ENCODE measurements at regions not wholly inside any gene's neighbourhood (a gene's known extent, or its start where the extent isn't known, plus 50 kb on each side); places are given as distances from the start of the nearest gene placed in this dataset.

DNA sequence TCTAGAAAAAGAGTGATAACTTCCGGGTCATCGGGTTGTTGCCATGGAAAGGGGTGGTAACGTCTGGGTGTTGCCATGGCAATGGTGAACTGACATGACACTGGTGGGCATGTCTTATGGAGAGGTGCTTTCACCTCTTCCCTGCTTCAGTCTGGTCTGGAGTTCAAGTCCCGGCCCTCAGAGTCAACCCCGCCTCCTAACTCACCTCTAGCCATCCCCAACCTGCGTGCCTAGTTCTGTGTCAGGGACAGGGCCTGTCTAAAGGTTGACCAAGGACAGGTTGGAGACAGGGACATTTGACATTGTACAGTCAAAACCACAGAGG is 96.0 kb downstream of the LSM3 start:
- H3K27me3 ChIP-seq = no peaks in the 10 kb centered on the region
- peak in 1 of 5 donors; percentile 21 for DNase-seq
- no peaks in the 10 kb centered on the region for H3K4me1 ChIP-seq (ENCODE audit: insufficient read depth)
- H3K27ac ChIP-seq = no peak overlapping the region
- TF ChIP-seq POLR2A (IDR thresholded peaks at IDR 0.05) = no peak
- TF ChIP-seq EP300 (IDR thresholded peaks at IDR 0.05) = no peak
- TF ChIP-seq, protein P1, sequence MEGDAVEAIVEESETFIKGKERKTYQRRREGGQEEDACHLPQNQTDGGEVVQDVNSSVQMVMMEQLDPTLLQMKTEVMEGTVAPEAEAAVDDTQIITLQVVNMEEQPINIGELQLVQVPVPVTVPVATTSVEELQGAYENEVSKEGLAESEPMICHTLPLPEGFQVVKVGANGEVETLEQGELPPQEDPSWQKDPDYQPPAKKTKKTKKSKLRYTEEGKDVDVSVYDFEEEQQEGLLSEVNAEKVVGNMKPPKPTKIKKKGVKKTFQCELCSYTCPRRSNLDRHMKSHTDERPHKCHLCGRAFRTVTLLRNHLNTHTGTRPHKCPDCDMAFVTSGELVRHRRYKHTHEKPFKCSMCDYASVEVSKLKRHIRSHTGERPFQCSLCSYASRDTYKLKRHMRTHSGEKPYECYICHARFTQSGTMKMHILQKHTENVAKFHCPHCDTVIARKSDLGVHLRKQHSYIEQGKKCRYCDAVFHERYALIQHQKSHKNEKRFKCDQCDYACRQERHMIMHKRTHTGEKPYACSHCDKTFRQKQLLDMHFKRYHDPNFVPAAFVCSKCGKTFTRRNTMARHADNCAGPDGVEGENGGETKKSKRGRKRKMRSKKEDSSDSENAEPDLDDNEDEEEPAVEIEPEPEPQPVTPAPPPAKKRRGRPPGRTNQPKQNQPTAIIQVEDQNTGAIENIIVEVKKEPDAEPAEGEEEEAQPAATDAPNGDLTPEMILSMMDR (IDR thresholded peaks at IDR 0.05) = no peak
- no peaks in the 10 kb centered on the region for H3K9me3 ChIP-seq
- 84 to 89% (median 88%) methylated on average over 6 of the region's 6 CpGs for WGBS, 3 donors
- H3K36me3 ChIP-seq = no peaks in the 10 kb centered on the region
- H3K4me3 ChIP-seq = no peak overlapping the region
- intact Hi-C loops (cut with DNase I) = no loop called here

DNA sequence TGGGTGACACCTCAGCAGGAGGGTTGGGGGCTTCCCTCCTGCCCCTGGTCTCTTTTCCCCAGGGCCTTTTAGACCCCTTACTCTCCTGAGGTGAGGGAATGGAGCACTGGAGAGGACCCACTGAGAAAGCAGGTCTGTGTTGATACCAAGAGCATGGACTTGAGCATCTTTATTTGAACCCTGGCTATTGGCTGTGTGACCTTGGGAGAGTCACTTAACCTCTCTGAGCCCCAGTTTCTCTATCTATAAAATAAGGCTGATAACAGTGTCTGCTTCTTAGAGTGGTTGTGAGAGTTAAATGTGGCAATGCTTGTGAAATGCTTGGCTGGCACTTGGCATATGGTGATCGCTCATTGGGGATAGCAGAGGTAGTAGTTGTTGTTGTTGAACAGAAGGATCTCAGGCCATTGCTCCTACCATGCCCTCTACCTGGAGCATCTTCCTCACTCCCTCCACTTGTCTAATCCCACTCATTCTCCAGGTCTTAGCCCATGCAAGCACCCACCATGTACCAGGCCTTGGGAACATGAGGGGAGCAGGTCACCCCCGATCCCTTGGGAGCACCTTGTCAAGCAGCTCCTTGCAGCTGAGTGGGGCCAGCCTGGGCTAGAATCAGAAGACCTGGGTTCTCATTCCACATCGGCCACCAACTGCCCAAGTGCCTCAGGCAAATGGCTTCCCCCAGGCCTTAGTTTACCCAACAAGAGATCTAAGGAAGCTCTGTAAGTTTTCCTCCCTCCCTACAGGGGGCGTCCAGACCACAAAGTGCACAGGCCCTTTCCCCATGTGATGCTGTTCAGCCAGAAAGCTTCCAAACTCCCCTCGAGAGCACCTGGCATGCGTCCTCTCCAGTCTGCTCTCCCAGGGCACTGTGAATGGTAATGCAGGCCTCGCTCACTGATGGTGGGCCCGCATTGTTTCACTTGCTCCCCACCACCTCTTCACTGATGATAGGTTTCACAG is 96.7 kb downstream of the LSM3 start:
- no peaks in the 10 kb centered on the region for H3K9me3 ChIP-seq
- 91 to 92% (median 91%) methylated on average over 8 of the region's 8 CpGs for WGBS, 3 donors
- H3K4me3 ChIP-seq = no peak overlapping the region
- no peaks in the 10 kb centered on the region for H3K4me1 ChIP-seq (ENCODE audit: insufficient read depth)
- intact Hi-C loops (cut with DNase I) = no loop called here
- TF ChIP-seq, protein P1 (IDR thresholded peaks at IDR 0.05) = no peak
- TF ChIP-seq EP300 (IDR thresholded peaks at IDR 0.05) = no peak
- TF ChIP-seq POLR2A (IDR thresholded peaks at IDR 0.05) = no peak
- DNase-seq = peak in 1 of 5 donors; percentile 29
- no peaks in the 10 kb centered on the region for H3K27me3 ChIP-seq
- H3K36me3 ChIP-seq = no peaks in the 10 kb centered on the region
- no peak overlapping the region for H3K27ac ChIP-seq

DNA sequence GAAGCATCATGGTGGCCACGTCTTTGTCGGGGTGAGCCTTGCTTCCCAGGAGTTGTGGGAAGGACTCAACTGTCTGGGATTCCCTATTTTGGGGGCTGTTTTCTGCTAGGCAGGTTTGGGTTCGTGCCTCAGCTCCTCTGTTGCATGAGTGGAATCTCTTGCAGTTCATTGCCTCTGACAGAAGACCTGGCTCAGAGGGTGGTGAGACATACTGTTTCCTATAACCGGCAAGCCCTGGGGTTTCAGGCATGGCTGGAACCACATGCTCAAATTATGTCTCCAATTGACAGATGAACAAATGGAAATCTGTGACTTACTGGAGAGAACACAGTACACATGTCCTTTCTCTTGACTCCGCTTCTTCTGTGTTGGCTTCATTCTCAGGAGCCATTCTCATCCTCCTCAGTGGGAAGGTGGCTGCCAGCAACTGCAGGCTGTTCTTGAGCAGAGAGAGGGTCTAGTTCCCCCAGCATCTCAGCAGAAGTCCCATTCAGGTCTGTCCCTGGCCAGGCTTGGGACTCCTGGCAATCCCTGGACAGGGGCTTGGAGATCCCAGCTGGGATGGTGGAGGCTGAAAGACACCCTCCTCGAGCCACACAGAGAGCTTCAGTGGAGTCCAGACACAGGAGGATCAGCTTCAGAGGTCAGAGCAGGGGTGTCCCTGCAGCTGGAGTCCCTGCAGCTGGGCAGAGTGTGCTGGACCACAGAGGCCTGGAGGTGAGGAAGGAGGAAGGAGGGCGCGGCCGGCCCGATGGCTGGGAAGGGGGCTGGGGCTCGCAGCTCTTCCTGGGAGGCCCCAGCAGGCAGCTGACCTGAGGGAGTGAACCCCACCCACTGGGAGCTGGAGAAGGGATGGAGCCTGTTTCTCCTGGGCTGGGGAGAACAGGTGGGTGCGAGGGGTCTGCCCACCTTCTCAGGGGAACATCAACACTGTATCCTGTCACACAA is 97.6 kb downstream of the LSM3 start:
- Histone ChIP-seq H3K4me1 (ENCODE audit: insufficient read depth) (no peaks in the 10 kb centered on the region), H3K4me3 (no peak overlapping the region), H3K27me3 (no peaks in the 10 kb centered on the region), H3K36me3 (no peaks in the 10 kb centered on the region), H3K9me3 (no peaks in the 10 kb centered on the region), H3K27ac (no peak overlapping the region)
- TF ChIP-seq POLR2A (IDR thresholded peaks at IDR 0.05) = no peak
- no peak for TF ChIP-seq EP300 (IDR thresholded peaks at IDR 0.05)
- TF ChIP-seq, protein P1 (IDR thresholded peaks at IDR 0.05) = no peak
- DNase-seq = peak in 1 of 5 donors; percentile 25
- intact Hi-C loops (cut with DNase I) = no loop called here
- 81 to 84% (median 83%) methylated on average over 12 of the region's 12 CpGs for WGBS, 3 donors

DNA sequence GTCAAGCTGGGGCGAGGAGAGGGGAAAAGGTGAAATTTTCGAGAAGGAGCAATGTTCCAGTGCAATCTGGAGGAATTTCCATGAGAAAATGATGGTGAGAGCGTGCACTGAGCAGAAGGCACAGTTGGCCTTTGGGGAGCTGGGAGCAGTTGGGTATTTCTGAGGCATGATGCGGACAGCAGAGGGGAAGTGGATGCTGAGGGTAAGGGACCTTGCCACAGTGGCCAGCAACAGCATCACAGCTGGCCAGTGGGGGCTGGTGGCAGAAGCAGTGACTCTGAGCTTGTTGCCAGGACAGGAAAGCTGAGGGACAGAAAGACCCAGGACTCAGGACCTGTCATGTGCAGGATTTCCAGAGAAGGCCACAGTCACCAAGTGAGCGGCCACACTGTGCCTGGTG is 98.9 kb downstream of the LSM3 start:
- no peaks in the 10 kb centered on the region for H3K36me3 ChIP-seq
- 91 to 94% (median 93%) methylated on average over 5 of the region's 5 CpGs for WGBS, 3 donors
- intact Hi-C loops (cut with DNase I) = no loop called here

More for the DNA sequence above, 98.9 kb downstream of the LSM3 start:
- no peaks in the 10 kb centered on the region for H3K4me1 ChIP-seq (ENCODE audit: insufficient read depth)
- no peaks in the 10 kb centered on the region for H3K9me3 ChIP-seq
- TF ChIP-seq EP300 (IDR thresholded peaks at IDR 0.05) (no peak), POLR2A (IDR thresholded peaks at IDR 0.05) (no peak)
- TF ChIP-seq, protein P1 (IDR thresholded peaks at IDR 0.05) = no peak
- DNase-seq = peak in 1 of 5 donors; percentile 14
- H3K27me3 ChIP-seq = no peaks in the 10 kb centered on the region
- no peak overlapping the region for H3K4me3 ChIP-seq
- H3K27ac ChIP-seq = no peak overlapping the region

Measured in ovary (tissue), 7 donors.